H7 (cell line): ENCODE measurements at regions not wholly inside any gene's neighbourhood (a gene's known extent, or its start where the extent isn't known, plus 50 kb on each side); places are given as distances from the start of the nearest gene placed in this dataset.
"Not testable (repeated sequence)": the region's sequence is repeated elsewhere in the genome, so short reads cannot be mapped to it uniquely, and the experiment has no call there.

Source experiments
- DNase-seq: peaks from one replicate; pipeline ENCODE4 v3.0.0; 2012
- H3K27me3 ChIP-seq: 2 replicates; pipeline ENCODE4 v1.6.0; 2011; ENCODE audit warnings: mild to moderate bottlenecking, low read length; ENCODE audit not compliant: control insufficient read depth, insufficient read depth
- H3K36me3 ChIP-seq: replicated peaks from 2 replicates; pipeline ENCODE4 v1.5.1; 2011; ENCODE audit warnings: low read length; ENCODE audit not compliant: control insufficient read depth, insufficient read depth
- H3K4me3 ChIP-seq: 2 replicates; pipeline ENCODE4 v1.5.1; 2011; ENCODE audit warnings: low read depth, mild to moderate bottlenecking, control low read depth, low read length, moderate library complexity; ENCODE audit not compliant: insufficient read depth

DNA sequence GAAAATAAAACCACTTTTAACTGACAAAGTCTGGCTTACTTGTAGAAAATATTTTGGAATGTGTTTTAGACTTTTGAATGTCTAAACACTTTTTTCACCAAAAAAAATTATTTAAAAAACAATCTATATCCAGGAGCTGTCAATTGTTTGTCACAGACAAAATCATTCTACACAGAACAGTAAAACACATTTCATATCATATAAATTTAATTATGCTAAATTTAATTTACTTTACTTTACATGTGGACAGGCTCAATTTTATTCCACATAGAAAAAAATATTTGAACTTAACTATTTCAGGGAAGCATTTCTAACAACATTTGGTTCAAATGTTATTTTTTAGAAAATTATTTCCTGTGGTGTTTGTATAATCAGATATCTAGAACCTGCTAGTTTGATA, 1417.0 kb downstream of the ZPLD1 start:
- no peak for DNase-seq
- H3K27me3 ChIP-seq = no peaks in the 10 kb centered on the region
- no peaks in the 10 kb centered on the region for H3K36me3 ChIP-seq
- no peak overlapping the region for H3K4me3 ChIP-seq

DNA sequence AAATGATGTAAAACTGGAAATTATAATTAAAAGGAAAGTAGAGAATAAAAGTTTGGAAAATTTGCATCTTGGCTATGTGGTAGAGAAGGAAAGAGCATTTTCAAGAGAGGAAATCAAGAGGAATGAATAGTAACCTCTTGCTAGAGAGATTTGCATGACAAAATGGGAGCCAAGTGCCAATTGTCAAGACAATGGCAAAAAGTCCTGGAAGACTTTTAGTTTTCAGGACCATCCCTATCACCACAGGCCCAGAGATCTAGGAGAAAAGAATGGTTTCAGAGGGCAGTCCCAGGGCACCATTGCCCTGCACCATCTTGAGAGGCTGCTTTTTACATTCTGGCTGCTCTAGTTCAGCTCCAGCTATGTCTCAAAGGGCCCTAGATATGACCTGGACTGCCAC, 1427.6 kb downstream of the ZPLD1 start:
- H3K36me3 ChIP-seq = no peaks in the 10 kb centered on the region
- no peaks in the 10 kb centered on the region for H3K27me3 ChIP-seq
- no peak overlapping the region for H3K4me3 ChIP-seq
- DNase-seq = no peak

DNA sequence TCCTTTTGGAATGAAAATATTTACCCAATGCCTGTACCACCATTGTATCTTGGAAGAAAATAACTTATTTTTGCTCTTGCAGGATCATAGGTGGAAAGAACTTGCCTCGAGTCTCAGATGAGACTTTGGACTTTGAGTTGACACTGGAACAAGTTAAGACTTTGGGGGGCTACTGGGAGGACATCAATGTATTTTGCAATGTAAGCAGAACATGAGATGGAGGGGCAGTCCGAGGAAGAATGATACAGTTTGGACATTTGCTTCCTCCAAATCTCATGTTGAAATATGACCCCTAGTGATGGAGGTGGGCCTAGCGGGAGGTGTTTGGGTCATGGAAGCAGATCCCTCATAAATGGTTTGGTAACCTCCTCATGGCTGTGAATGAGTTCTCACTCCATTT, 1428.6 kb downstream of the ZPLD1 start:
- no peaks in the 10 kb centered on the region for H3K36me3 ChIP-seq
- no peak for DNase-seq
- no peak overlapping the region for H3K4me3 ChIP-seq
- H3K27me3 ChIP-seq = no peaks in the 10 kb centered on the region

DNA sequence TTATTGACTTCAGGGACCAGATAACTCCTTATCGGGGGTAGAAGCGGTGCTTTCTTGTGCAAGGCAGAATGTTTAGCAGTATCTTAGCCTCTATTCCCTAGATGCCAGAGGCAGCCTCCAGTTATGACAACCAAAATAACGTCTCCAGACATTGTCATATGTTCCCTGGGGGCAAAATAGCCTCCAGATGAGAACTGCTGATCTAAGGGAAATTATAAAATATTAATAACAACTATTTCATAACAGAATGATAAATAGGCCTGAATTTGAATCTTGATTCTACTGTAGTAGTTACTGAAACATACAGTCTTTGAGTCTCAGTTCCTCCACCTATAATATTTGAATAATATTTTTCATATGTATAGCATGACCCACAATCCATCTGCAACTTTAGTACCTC, 1431.3 kb downstream of the ZPLD1 start:
- Histone ChIP-seq H3K4me3 (no peak overlapping the region), H3K27me3 (no peaks in the 10 kb centered on the region), H3K36me3 (no peaks in the 10 kb centered on the region)
- DNase-seq = no peak

DNA sequence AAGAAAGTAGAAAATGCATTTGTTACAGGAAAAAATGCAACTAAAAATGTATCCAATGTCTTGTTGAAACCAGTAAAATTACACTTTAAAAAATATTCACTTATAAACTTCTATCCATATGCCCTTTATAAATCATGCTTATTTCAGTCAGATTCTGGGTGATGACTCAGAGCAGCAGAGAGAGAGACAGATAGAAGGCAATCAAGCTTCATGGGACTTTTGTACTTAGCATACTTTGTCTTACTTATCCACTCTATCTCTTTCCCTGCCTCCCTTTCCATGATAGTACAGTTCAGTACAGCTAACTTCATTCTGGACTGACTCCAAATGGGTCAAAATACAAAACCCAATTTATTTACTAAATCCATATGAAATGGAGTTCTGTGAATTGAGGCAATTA, 1438.2 kb downstream of the ZPLD1 start:
- Histone ChIP-seq H3K27me3 (no peaks in the 10 kb centered on the region), H3K36me3 (no peaks in the 10 kb centered on the region), H3K4me3 (no peak overlapping the region)
- DNase-seq = no peak

DNA sequence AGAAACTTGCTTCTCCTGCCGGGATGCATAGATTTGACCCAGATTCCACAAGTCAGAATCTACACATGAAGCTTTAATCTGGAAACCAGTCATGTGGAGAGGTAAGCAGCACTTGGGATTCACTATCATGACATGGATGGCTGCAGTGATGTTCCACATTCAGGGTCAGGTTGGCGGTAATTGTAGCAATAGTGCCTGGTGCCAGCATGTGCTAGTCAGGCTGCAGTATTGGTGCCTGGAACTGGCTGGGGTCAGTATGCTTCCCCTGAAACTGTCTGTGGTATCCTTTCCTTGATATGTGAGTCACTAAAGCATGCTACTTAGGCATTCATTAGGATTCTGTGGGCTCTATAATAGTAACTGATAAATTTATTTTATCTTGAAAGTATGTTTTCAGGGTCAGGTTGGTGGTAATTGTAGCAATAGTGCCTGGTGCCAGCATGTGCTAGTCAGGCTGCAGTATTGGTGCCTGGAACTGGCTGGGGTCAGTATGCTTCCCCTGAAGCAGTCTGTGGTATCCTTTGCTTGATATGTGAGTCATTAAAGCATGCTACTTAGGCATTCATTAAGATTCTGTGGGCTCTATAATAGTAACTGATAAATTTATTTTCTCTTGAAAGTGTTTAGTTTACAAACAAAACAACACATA, 1439.2 kb downstream of the ZPLD1 start:
- DNase-seq = no peak
- H3K4me3 ChIP-seq = no peak overlapping the region
- no peaks in the 10 kb centered on the region for H3K27me3 ChIP-seq
- H3K36me3 ChIP-seq = no peaks in the 10 kb centered on the region

DNA sequence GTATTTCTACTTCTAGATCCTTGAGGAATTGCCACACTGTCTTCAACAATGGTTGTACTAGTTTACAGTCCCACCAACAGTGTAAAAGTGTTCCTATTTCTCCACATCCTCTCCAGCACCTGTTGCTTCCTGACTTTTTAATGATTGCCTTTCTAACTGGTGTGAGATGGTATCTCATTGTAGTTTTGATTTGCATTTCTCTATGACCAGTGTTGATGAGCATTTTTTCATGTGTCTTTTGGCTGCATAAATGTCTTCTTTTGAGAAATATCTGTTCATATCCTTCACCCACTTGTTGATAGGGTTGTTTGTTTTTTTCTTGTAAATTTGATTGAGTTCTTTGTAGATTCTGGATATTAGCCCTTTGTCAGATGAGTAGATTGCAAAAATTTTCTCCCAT, 1447.0 kb downstream of the ZPLD1 start:
- not testable (repeated sequence) for H3K4me3 ChIP-seq

DNA sequence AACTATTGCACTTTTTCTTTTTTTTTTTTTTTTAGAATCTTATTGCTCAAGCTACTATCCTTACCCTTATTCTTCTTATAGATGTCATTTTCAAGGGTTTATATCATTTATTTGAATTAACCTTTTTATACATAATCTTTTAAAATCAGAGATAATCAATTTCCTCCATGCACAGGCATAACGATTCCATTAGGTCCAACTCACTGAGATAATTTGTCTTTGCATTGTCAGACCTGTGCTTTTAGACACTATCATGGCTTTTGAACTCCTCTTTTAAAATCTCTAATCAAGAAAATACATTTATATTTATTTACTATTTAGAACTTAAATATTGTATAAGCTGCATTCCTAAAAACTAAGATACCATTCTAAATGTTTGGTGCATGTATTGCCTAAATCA, 1454.9 kb downstream of the ZPLD1 start:
- no peak for DNase-seq
- H3K4me3 ChIP-seq = no peak overlapping the region
- H3K27me3 ChIP-seq = no peaks in the 10 kb centered on the region
- no peaks in the 10 kb centered on the region for H3K36me3 ChIP-seq

More for the DNA sequence above, 1447.0 kb downstream of the ZPLD1 start:
- not testable (repeated sequence) for H3K36me3 ChIP-seq, DNase-seq, H3K27me3 ChIP-seq

DNA sequence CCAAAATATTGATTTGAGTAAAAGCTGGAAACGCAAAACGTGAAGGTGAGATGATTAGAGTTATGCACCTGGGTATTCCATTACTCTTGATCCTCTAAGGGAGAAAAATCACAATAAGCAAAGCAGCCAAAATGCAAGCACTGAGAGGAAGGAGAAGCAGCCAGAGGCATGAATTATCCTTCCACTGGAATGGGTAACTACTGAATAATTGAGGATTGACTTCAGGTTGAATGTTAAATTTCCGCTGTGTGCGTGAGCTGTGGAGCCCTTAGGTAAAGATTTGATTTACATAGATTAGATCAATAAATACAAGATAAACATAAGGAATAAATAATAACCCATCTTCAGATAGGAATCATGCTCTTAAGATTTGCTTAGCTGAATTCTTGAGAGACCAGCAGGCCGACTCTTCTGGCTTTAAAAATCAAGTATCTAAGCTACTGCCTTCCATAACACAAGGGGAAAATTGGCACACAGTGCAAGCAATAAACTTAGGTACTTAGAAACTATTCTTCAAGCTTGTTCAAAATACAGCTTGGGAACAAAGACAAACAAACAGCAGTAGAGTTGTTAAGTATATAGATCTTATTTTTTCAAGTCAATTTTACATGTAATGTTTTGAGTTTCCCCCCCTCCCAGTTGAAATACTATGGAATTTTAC, 1459.5 kb downstream of the ZPLD1 start:
- H3K27me3 ChIP-seq = no peaks in the 10 kb centered on the region
- no peak for DNase-seq
- H3K36me3 ChIP-seq = no peaks in the 10 kb centered on the region
- H3K4me3 ChIP-seq = no peak overlapping the region

DNA sequence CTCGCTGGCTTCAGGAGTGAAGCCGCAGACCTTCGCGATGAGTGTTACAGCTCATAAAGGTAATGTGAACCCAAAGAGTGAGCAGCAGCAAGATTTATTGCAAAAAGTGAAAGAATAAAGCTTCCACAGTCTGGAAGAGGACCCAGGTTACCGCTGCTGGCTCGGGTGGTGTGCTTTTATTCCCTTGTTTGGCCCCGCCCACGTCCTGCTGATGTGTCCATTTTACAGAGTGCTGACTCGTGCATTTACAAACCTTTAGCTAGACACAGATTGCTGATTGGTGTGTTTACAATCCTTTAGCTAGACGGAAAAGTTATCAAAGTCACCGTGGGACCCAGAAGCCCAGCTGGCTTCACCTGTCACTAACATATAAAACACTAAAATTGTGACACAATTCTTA, 1464.5 kb downstream of the ZPLD1 start:
- Histone ChIP-seq H3K4me3 (no peak overlapping the region), H3K36me3 (no peaks in the 10 kb centered on the region), H3K27me3 (no peaks in the 10 kb centered on the region)
- DNase-seq = no peak

DNA sequence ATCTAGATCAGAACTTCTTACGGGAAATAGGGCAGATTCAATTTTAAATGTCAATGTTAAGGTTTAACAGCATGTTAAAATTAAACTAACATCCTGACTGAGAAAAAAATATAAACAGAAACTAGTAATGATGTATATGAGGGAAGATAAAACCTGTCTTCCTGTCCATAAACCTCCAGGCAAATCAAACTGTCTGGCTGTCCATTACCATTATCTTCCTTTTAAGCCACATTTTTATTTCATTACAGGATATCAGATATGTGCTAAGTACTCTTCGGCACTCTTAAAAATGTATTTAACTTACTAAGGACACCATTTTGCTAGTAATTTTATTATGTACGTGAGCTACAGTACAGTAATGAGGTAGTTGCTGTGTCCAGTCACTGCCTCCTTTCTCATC, 1461.7 kb upstream of the ALCAM start:
- DNase-seq = no peak
- Histone ChIP-seq H3K36me3 (no peaks in the 10 kb centered on the region), H3K27me3 (no peaks in the 10 kb centered on the region), H3K4me3 (no peak overlapping the region)

DNA sequence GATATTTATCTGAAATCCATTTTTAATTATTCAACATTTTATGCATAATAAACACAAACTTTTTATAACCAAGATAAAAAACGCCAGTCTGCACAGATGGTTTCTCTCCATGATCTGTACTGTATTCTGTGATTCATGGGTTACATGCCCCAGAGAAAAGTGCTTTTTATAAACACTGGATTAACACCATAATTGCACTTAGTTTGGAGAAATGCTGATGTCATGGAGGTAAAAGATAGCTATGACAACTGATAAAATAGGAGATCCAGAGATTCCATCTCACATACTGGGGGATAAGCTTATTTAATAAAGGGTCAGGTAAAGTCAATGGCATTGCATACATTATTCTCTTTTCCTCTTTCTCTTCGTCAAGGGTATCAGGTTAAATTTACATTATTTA, 1460.4 kb upstream of the ALCAM start:
- Histone ChIP-seq H3K4me3 (no peak overlapping the region), H3K36me3 (no peaks in the 10 kb centered on the region), H3K27me3 (no peaks in the 10 kb centered on the region)
- no peak for DNase-seq

DNA sequence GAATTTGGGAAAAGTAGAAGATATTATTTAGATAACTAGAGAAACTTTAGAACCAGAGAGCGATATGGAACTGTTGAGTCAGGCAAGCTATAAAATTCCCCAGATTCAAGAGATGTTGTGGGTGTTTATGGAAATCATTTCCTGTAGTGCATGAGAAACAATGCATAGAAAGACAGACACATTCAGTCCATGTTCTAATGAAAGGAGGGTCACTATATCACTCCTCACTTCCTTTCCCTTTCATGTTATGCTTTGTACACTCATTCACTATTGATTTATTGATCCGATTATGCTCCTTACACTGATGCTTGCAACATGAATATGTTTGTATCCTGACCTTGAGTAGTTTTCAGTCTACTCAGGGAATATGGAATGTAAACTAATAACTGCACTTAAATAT, 1459.9 kb upstream of the ALCAM start:
- DNase-seq = no peak
- Histone ChIP-seq H3K27me3 (no peaks in the 10 kb centered on the region), H3K36me3 (no peaks in the 10 kb centered on the region), H3K4me3 (no peak overlapping the region)

DNA sequence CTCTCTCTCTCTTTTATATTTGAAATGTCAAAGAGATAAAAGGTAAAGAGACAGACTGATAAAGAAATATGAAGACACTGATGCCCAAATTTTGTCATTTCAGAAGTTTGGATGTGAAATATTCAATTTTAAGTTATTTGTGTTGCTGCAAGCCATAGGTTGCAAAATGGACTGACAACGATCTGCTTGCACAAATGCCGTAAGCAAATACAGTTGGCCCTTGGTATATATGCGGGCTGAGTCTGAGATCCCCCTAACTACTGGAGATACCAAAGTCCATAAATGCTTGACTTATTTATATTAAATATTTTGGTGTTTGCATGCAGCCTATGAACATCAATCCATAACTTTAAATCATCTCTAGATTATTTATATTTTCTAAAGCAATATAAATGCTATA, 1459.1 kb upstream of the ALCAM start:
- no peak overlapping the region for H3K4me3 ChIP-seq
- no peaks in the 10 kb centered on the region for H3K36me3 ChIP-seq
- H3K27me3 ChIP-seq = no peaks in the 10 kb centered on the region
- no peak for DNase-seq

DNA sequence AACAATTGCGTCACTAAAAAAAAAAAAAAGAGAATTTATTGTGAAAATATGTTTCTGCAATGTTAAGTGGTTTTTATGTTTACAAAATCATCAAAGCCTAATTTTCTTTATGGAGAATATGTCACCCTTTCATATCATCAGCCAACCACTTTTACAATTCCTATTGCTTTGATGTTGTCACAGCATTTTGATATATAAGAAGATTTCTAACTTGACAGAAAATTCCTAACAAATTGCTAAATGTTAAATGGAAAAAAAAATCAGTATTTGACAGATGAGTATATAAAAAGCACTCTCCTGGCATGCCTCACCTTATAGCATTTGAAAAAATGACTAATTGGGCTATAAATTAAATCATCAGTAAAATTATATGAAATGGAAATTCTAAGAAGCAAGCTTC, 1457.3 kb upstream of the ALCAM start:
- DNase-seq = no peak
- H3K36me3 ChIP-seq = no peaks in the 10 kb centered on the region
- no peaks in the 10 kb centered on the region for H3K27me3 ChIP-seq
- H3K4me3 ChIP-seq = no peak overlapping the region

DNA sequence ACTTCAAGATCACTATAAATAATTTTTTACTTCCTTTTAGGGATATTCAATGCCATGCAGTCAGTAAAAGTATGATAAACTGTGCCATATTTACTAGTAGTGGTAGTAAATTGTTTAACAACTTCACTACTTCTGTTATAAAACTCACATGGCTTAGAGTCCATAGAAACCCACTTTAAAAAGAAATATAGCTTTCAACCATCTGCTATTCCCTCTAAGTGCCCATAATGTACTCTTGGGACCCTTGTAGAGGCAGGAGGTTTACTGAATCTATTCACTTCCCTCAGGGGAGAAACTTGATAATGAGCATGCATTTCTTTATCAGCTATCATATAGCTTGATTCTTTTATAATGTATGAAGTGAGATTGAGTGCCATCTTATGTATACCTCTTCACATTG, 1448.4 kb upstream of the ALCAM start:
- Histone ChIP-seq H3K27me3 (no peaks in the 10 kb centered on the region), H3K36me3 (no peaks in the 10 kb centered on the region), H3K4me3 (no peak overlapping the region)
- no peak for DNase-seq
